VCaP (cell line): ENCODE measurements at regions not wholly inside any gene's neighbourhood (a gene's known extent, or its start where the extent isn't known, plus 50 kb on each side); places are given as distances from the start of the nearest gene placed in this dataset.

Experiments used
- H3K27ac ChIP-seq: fragments of 450-650 bp; 2 replicates; pipeline ENCODE4 v1.5.1; 2017
- TF ChIP-seq, protein P1 (sequence below): fragments of 450-650 bp; conservative IDR thresholded peaks from 2 replicates; pipeline ENCODE4 v1.5.1; 2017; ENCODE audit warnings: mild to moderate bottlenecking, moderate library complexity

- no peak overlapping the region for H3K27ac ChIP-seq
- TF ChIP-seq, protein P1, sequence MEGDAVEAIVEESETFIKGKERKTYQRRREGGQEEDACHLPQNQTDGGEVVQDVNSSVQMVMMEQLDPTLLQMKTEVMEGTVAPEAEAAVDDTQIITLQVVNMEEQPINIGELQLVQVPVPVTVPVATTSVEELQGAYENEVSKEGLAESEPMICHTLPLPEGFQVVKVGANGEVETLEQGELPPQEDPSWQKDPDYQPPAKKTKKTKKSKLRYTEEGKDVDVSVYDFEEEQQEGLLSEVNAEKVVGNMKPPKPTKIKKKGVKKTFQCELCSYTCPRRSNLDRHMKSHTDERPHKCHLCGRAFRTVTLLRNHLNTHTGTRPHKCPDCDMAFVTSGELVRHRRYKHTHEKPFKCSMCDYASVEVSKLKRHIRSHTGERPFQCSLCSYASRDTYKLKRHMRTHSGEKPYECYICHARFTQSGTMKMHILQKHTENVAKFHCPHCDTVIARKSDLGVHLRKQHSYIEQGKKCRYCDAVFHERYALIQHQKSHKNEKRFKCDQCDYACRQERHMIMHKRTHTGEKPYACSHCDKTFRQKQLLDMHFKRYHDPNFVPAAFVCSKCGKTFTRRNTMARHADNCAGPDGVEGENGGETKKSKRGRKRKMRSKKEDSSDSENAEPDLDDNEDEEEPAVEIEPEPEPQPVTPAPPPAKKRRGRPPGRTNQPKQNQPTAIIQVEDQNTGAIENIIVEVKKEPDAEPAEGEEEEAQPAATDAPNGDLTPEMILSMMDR, result no peak
These were observed 155.2 kb downstream of the DMRTA2 start for GRCh38 chr1:50268049-50268448.

DNA sequence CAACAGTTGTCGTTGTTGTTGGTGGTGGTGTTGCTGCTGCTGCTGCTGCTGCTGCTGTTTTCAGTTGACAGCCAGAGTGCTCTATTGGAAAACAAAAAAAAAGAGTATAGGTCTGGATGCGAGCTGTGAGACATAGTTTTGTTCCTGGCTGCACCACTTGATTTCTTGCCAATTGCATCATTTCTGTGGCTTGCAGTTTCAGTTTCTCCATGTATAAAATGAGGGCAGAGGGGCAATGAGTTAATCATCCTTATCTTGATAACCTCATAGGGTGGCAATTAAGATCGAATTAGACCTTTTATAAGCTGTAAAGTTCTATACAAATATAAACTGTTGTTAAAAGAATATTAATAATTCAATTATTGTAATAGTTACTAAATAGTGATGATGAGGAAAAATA is 156.7 kb downstream of the DMRTA2 start:
- TF ChIP-seq, protein P1, result no peak
- H3K27ac ChIP-seq, result no peak overlapping the region

DNA sequence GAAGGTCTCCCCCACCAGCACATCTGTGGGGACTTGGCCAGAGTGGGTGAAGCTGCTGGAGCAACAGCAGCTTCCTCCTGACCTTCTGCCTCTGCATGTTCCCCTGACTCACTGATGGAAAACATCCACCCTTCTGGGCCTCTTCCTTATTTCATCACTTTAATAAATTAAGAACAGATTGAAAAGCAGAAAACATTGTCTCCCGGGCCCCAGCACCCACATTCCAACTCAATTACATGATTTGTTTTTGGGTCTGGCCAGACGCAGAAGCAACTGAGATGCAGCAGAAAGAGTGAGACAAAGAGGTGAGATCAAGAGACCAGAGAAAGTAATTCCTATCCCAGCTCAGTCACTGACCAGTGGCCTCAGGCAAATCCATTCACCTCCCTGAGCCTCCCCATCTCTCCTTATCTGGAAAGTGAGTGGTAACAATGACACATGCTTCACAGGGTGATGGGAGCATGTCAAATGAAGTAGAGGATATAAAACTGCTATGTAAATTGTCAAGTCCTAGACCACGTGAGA is 157.1 kb downstream of the ELAVL4 start:
- H3K27ac ChIP-seq, result no peak overlapping the region
- TF ChIP-seq, protein P1, result no peak

GRCh38 chr1:50264590-50264989 is 155.9 kb downstream of the ELAVL4 start:
- TF ChIP-seq, protein P1, result no peak

GRCh38 chr1:50262436-50262835 is 153.7 kb downstream of the ELAVL4 start:
- TF ChIP-seq, protein P1, result no peak
- no peak overlapping the region for H3K27ac ChIP-seq

More at GRCh38 chr1:50264590-50264989, 155.9 kb downstream of the ELAVL4 start:
- no peak overlapping the region for H3K27ac ChIP-seq

DNA sequence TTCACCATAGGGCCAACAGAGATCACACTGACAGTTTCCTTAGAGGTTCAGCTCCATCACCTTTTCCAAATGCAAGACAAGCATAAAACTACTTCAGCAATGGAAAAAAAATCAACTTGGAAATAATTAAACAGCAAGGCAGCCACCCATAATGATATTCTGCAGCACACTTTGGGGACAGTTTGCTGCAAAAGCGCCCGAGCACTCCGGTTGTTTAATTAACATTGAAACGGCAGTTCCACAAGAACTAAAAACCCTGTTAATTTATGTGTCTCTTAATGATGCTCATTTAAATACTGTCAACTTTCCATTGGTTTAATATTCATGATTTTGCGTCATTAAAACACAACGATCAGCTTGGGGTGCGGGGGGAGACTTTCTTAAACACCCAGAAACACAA is 153.2 kb downstream of the ELAVL4 start:
- TF ChIP-seq, protein P1, result no peak
- no peak overlapping the region for H3K27ac ChIP-seq

DNA sequence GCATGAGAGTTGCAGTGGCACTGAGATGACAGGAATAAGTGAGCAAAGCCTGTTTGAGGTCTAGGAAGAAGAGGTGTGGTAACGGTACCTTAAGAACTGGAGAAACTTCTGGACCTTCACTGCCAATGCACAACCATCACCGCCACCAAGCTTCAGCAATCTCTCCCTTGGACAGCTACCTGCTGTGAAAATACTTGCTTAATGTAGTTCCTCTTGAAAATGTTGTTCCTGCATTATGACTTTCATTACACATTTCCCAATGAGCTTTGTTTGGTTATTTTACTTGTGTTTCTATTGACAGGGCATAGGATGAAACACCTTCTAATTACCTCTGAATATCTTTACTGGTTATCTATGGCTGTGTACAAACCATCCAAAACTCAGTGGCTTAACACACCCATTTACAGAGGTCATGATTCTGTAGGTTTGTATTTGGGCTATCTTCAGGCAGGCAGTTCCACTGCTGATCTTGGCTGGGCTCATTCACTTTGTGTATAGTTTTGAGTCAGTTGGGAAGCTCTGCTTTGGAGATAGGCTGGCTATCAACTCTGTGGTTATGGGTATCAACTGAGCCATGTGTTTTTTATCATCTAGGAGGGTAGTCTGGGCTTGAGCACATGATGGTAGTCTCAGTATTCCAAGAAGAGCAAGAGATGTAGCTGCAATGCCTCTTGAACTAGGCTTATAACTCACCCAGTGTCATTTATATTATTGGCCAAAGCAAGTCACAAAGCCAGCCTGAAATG is 149.4 kb downstream of the ELAVL4 start:
- H3K27ac ChIP-seq, result no peak overlapping the region
- TF ChIP-seq, protein P1, result no peak
